Prostate gland (tissue), 2 donors: ENCODE measurements at regions not wholly inside any gene's neighbourhood (a gene's known extent, or its start where the extent isn't known, plus 50 kb on each side); places are given as distances from the start of the nearest gene placed in this dataset.

Experiments used
- CTCF ChIP-seq, 4 experiments: fragments of 200-600 bp in 2 of 4; fragments of 450-650 bp in 2 of 4; sonication (generic) in 2 of 4; IDR thresholded peaks; 1 replicate in 3 of 4; 2 replicates in 1 of 4; pipeline ENCODE4 v1.5.1; 2016 to 2019; ENCODE audit warnings: antibody characterized with exemption in 4 of 4, mild to moderate bottlenecking in 2 of 4, moderate library complexity in 2 of 4
- POLR2A ChIP-seq: fragments of 450-650 bp; IDR thresholded peaks from one replicate; pipeline ENCODE4 v1.6.1; 2016; ENCODE audit warnings: antibody characterized with exemption, mild to moderate bottlenecking
- POLR2AphosphoS5 ChIP-seq: sonication (generic); formaldehyde crosslinking; IDR thresholded peaks from one replicate; pipeline ENCODE4 v1.6.1; 2017; ENCODE audit warnings: antibody characterized with exemption

- no peak for TF ChIP-seq POLR2AphosphoS5
- no peak for TF ChIP-seq CTCF (IDR thresholded peaks at IDR 0.05)
- no peak for TF ChIP-seq POLR2A
Observed at GRCh38 chr3:176328198-176328597, 869.1 kb downstream of the TBL1XR1 start.
